GM12892 (cell line): ENCODE measurements at regions not wholly inside any gene's neighbourhood (a gene's known extent, or its start where the extent isn't known, plus 50 kb on each side); places are given as distances from the start of the nearest gene placed in this dataset.

ENCODE experiments used
- DNase-seq: peaks from one replicate; pipeline ENCODE4 v3.0.0; 2011; ENCODE audit not compliant: insufficient read length
- FAIRE-seq: peaks from 2 replicates; lab custom pipeline; 2011; peaks lifted over from hg19 to GRCh38; lab: Jason Lieb, UNC
- POLR2A ChIP-seq: IDR thresholded peaks from 2 replicates; pipeline ENCODE4 v1.6.1; 2011; ENCODE audit warnings: low read depth, low read length, control low read depth
- POLR2AphosphoS5 ChIP-seq: IDR thresholded peaks from 2 replicates; pipeline ENCODE4 v1.6.1; 2011; ENCODE audit warnings: low read depth, low read length, control low read depth
- TAF1 ChIP-seq: IDR thresholded peaks from 2 replicates; pipeline ENCODE4 v1.6.1; 2011; ENCODE audit warnings: low read depth, mild to moderate bottlenecking, control low read depth, low read length, borderline replicate concordance

- TF ChIP-seq TAF1 (no peak), POLR2AphosphoS5 (no peak), POLR2A (no peak)
- FAIRE-seq (no peak), DNase-seq (no peak)
Measured at GRCh38 chr2:65686928-65687521, 254.6 kb upstream of the SPRED2 start.

GRCh38 chr2:65681503-65681902 lies 249.1 kb upstream of the SPRED2 start:
- FAIRE-seq (no peak), DNase-seq (no peak)
- TF ChIP-seq POLR2A (no peak), TAF1 (no peak), POLR2AphosphoS5 (no peak)

GRCh38 chr2:65678779-65679391 lies 246.5 kb upstream of the SPRED2 start:
- TF ChIP-seq TAF1 (no peak), POLR2AphosphoS5 (no peak)
- FAIRE-seq (no peak), DNase-seq (no peak)

- DNase-seq (no peak), FAIRE-seq (no peak)
- no peak for TF ChIP-seq POLR2A
- TF ChIP-seq POLR2AphosphoS5 = no peak
- TF ChIP-seq TAF1 = no peak
Measured at GRCh38 chr2:65675350-65675749, 243.0 kb upstream of the SPRED2 start.

- no peak for TF ChIP-seq TAF1
- no peak for TF ChIP-seq POLR2A
- no peak for TF ChIP-seq POLR2AphosphoS5
- FAIRE-seq (no peak), DNase-seq (no peak)
Measured at GRCh38 chr2:65671670-65672242, 239.4 kb upstream of the SPRED2 start.

- DNase-seq (no peak), FAIRE-seq (no peak)
- no peak for TF ChIP-seq POLR2AphosphoS5
- TF ChIP-seq POLR2A = no peak
- TF ChIP-seq TAF1 = no peak
Measured at GRCh38 chr2:65669574-65669973, 237.2 kb upstream of the SPRED2 start.

- TF ChIP-seq TAF1 = no peak
- TF ChIP-seq POLR2AphosphoS5 = no peak
- no peak for TF ChIP-seq POLR2A
- DNase-seq (no peak), FAIRE-seq (no peak)
Measured at GRCh38 chr2:65668744-65669143, 236.3 kb upstream of the SPRED2 start.

- peak; percentile 44 for DNase-seq
- peak; percentile 90 for FAIRE-seq
- TF ChIP-seq POLR2AphosphoS5 (no peak), TAF1 (no peak), POLR2A (no peak)
Measured at GRCh38 chr2:65666156-65666725, 233.8 kb upstream of the SPRED2 start.

- DNase-seq (no peak), FAIRE-seq (no peak)
- no peak for TF ChIP-seq TAF1
- no peak for TF ChIP-seq POLR2A
Measured at GRCh38 chr2:65664931-65665330, 232.5 kb upstream of the SPRED2 start.

GRCh38 chr2:65663831-65664407 lies 231.5 kb upstream of the SPRED2 start:
- FAIRE-seq (no peak), DNase-seq (no peak)
- TF ChIP-seq POLR2A (no peak), POLR2AphosphoS5 (no peak), TAF1 (no peak)

GRCh38 chr2:65662654-65663432 lies 230.4 kb upstream of the SPRED2 start:
- no peak for TF ChIP-seq POLR2A
- no peak for DNase-seq
- FAIRE-seq = no peak
